ENCODE measurements at regions not wholly inside any gene's neighbourhood (a gene's known extent, or its start where the extent isn't known, plus 50 kb on each side); places are given as distances from the start of the nearest gene placed in this dataset.

DNA sequence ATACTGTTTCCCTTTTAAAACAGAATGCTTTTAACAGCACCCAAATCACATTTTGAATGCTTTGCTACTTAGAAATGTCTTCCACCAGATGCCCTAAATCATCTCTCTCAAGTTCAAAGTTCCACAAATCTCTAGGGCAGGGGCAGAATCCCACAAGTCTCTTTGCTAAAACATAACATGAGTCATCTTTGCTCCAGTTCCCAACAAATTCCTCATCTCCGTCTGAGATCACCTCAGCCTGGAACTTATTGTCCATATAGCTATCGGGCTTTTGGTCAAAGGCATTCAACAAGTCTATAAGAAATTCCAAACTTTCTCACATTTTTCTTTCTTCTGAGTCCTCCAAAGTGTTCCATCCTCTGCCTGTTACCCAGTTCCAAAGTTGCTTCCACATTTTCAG lies 1374.5 kb upstream of the NXPH2 start:
- POLR2A ChIA-PET: no interaction called here
- no peaks in the 10 kb centered on the region for H3K9me3 ChIP-seq
- H3K9me3 Mint-ChIP-seq (ENCODE audit: unreplicated experiment): no peaks in the 10 kb centered on the region
- no peak overlapping the region for H3K4me3 Mint-ChIP-seq (ENCODE audit: unreplicated experiment)
- intact Hi-C loops (cut with micrococcal nuclease; ENCODE audit: unreplicated experiment): no loop called here
- no peak for TF ChIP-seq CTCF (IDR thresholded peaks at IDR 0.05; ENCODE audit: insufficient read depth in 1 of 2, low read depth in 1 of 2, low read length in 1 of 2, severe bottlenecking in 1 of 2, unreplicated experiment in 1 of 2)
- no peaks in the 10 kb centered on the region for H3K4me1 ChIP-seq
- CTCF ChIA-PET: no interaction called here
- H3K36me3 Mint-ChIP-seq (ENCODE audit: insufficient read depth, unreplicated experiment): no peaks in the 10 kb centered on the region
- H3K4me3 ChIP-seq (ENCODE audit: low read depth, low read length): no peak overlapping the region
- DNase-seq: no peak
- no peak overlapping the region for H3K27ac Mint-ChIP-seq (ENCODE audit: unreplicated experiment)
- H3K4me1 Mint-ChIP-seq (ENCODE audit: low read depth, unreplicated experiment): no peaks in the 10 kb centered on the region
- H3K27me3 Mint-ChIP-seq (ENCODE audit: insufficient read depth, unreplicated experiment): peaks cover 2% of the 10 kb centered on the region
- H3K27me3 ChIP-seq (replicated peaks; ENCODE audit: control insufficient read depth, insufficient read depth, low read length): no peaks in the 10 kb centered on the region
- H3K36me3 ChIP-seq (ENCODE audit: control insufficient read depth, insufficient read depth, low read length): no peaks in the 10 kb centered on the region
- no TSS peak for BruUV-seq (replicated peaks)

DNA sequence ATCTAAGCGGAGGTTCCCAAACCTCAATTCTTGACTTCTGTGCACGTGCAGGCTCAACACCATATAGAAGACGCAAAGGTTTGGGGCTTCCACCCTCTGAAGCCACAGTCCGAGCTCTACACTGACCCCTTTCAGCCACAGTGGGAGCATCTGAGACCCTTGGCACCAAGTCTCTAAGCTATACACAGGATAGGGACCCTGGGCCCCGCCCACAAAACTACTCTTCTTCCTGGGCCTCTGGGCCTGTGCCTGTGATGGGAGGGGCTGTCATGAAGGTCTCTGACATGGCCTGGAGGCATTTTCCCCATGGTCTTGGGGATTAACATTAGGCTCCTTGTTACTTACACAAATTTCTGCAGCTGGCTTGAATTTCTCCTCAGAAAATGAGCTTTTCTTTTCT lies 1374.1 kb upstream of the NXPH2 start:
- Mint-ChIP-seq H3K4me3 (ENCODE audit: unreplicated experiment) (no peak overlapping the region), H3K27me3 (ENCODE audit: insufficient read depth, unreplicated experiment) (peaks cover 2% of the 10 kb centered on the region), H3K4me1 (ENCODE audit: low read depth, unreplicated experiment) (no peaks in the 10 kb centered on the region), H3K9me3 (ENCODE audit: unreplicated experiment) (no peaks in the 10 kb centered on the region), H3K27ac (ENCODE audit: unreplicated experiment) (no peak overlapping the region), H3K36me3 (ENCODE audit: insufficient read depth, unreplicated experiment) (no peaks in the 10 kb centered on the region)
- ChIA-PET POLR2A (no interaction called here), CTCF (no interaction called here)
- DNase-seq: no peak
- Histone ChIP-seq H3K9me3 (no peaks in the 10 kb centered on the region), H3K4me3 (ENCODE audit: low read depth, low read length) (no peak overlapping the region), H3K36me3 (ENCODE audit: control insufficient read depth, insufficient read depth, low read length) (no peaks in the 10 kb centered on the region), H3K4me1 (no peaks in the 10 kb centered on the region), H3K27me3 (replicated peaks; ENCODE audit: control insufficient read depth, insufficient read depth, low read length) (no peaks in the 10 kb centered on the region)
- intact Hi-C loops (cut with micrococcal nuclease; ENCODE audit: unreplicated experiment): no loop called here
- no TSS peak for BruUV-seq (replicated peaks)
- TF ChIP-seq CTCF (IDR thresholded peaks at IDR 0.05; ENCODE audit: insufficient read depth in 1 of 2, low read depth in 1 of 2, low read length in 1 of 2, severe bottlenecking in 1 of 2, unreplicated experiment in 1 of 2): no peak

DNA sequence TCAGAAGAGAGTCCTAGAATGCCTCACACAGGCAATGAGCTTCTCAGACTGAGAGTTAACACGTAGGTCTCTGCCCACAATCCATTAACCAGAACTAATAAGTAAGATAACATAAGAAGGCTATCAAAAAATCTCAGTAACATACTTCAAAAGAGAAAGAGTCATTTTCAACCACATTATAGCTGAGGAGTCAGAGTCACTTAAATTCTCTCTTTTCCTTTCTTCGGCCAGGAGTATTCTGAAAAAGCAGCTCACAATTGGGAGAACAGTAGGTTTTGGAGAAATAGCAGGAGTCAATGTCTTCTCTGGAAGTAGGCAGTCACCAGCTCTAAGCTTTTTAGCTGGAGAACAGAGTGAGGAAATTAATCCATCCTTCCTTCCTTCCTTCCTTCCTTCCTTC lies 1364.4 kb upstream of the NXPH2 start:
- no peaks in the 10 kb centered on the region for H3K4me1 ChIP-seq
- POLR2A ChIA-PET: no interaction called here
- Mint-ChIP-seq H3K4me1 (ENCODE audit: low read depth, unreplicated experiment) (no peaks in the 10 kb centered on the region), H3K36me3 (ENCODE audit: insufficient read depth, unreplicated experiment) (no peaks in the 10 kb centered on the region), H3K27ac (ENCODE audit: unreplicated experiment) (no peak overlapping the region), H3K9me3 (ENCODE audit: unreplicated experiment) (no peaks in the 10 kb centered on the region), H3K27me3 (ENCODE audit: insufficient read depth, unreplicated experiment) (no peaks in the 10 kb centered on the region), H3K4me3 (ENCODE audit: unreplicated experiment) (no peak overlapping the region)
- no peak for DNase-seq
- BruUV-seq (replicated peaks): no TSS peak
- no peak overlapping the region for H3K4me3 ChIP-seq (ENCODE audit: low read depth, low read length)
- no peaks in the 10 kb centered on the region for H3K27me3 ChIP-seq (replicated peaks; ENCODE audit: control insufficient read depth, insufficient read depth, low read length)
- H3K9me3 ChIP-seq: no peaks in the 10 kb centered on the region
- no peaks in the 10 kb centered on the region for H3K36me3 ChIP-seq (ENCODE audit: control insufficient read depth, insufficient read depth, low read length)
- intact Hi-C loops (cut with micrococcal nuclease; ENCODE audit: unreplicated experiment): no loop called here
- CTCF ChIA-PET: interaction anchor here (0.6 kb wide), 1 partner anchor 666 kb away, joined by 3 read pairs; no protein-coding TSS in a partner anchor
- TF ChIP-seq CTCF (IDR thresholded peaks at IDR 0.05; ENCODE audit: insufficient read depth in 1 of 2, low read depth in 1 of 2, low read length in 1 of 2, severe bottlenecking in 1 of 2, unreplicated experiment in 1 of 2): no peak

Data from Caco-2 (cell line).